Panc1 (cell line): ENCODE measurements at regions not wholly inside any gene's neighbourhood (a gene's known extent, or its start where the extent isn't known, plus 50 kb on each side); places are given as distances from the start of the nearest gene placed in this dataset.

Source experiments
- ATAC-seq: fragments of 200-7000 bp; cut with Tn5 transposase; 2 replicates; pipeline ENCODE4 v1.9.1; 2020; ENCODE audit warnings: mild to moderate bottlenecking, moderate library complexity
- BruUV-seq: library from RNA; stranded (reverse); fragments of 400-500 nt; replicated peaks from 2 replicates; lab custom pipeline; 2021; lab: Mats Ljungman, UMichigan
- CTCF ChIA-PET: fragments of 300-600 bp; sonication (Branson Sonifier 250); formaldehyde crosslinking; loops from one replicate; lab custom pipeline; 2022; ENCODE audit warnings: antibody characterized with exemption; lab: Charles Lee
- POLR2A ChIA-PET: fragments of 300-600 bp; sonication (Branson Sonifier 250); formaldehyde crosslinking; loops from one replicate; lab custom pipeline; 2022; ENCODE audit warnings: antibody characterized with exemption; lab: Charles Lee
- DNase-seq: peaks from one replicate; pipeline ENCODE4 v3.0.0-alpha.2; 2010; ENCODE audit warnings: low read depth, low spot score
- H3K27ac ChIP-seq: 2 replicates; pipeline ENCODE4 v1.5.1; 2011; ENCODE audit warnings: mild to moderate bottlenecking, low read length, inconsistent platforms
- H3K27me3 ChIP-seq: fragments of 200-500 bp; sonication (Bioruptor generic); 2 replicates; pipeline ENCODE4 v1.6.0; 2014; ENCODE audit warnings: low read length, inconsistent platforms; ENCODE audit not compliant: control insufficient read depth, insufficient read depth
- H3K36me3 ChIP-seq: fragments of 200-500 bp; sonication (Bioruptor generic); 2 replicates; pipeline ENCODE4 v1.5.1; 2014; ENCODE audit warnings: inconsistent platforms, mild to moderate bottlenecking, low read length, moderate library complexity; ENCODE audit not compliant: control insufficient read depth, insufficient read depth
- H3K4me1 ChIP-seq: 2 replicates; pipeline ENCODE4 v1.5.1; 2011; ENCODE audit warnings: inconsistent platforms, mild to moderate bottlenecking, low read length, moderate library complexity; ENCODE audit not compliant: control insufficient read depth, insufficient read depth
- H3K4me3 ChIP-seq, 2 experiments: 2 replicates each; pipeline ENCODE4 v1.5.1; 2011 to 2012; ENCODE audit warnings: low read depth in 2 of 2, low read length in 2 of 2, mild to moderate bottlenecking in 2 of 2, inconsistent platforms in 1 of 2, moderate library complexity in 1 of 2
- H3K9me3 ChIP-seq: fragments of 200-500 bp; sonication (Bioruptor generic); 2 replicates; pipeline ENCODE4 v1.5.1; 2014; ENCODE audit warnings: low read depth, mild to moderate bottlenecking, inconsistent platforms, low read length, moderate library complexity; ENCODE audit not compliant: control insufficient read depth, insufficient read depth
- CTCF ChIP-seq: fragments of 450-650 bp; IDR thresholded peaks from 2 replicates; pipeline ENCODE4 v1.5.1; 2017; ENCODE audit warnings: mild to moderate bottlenecking
- POLR2AphosphoS5 ChIP-seq: IDR thresholded peaks from 2 replicates; pipeline ENCODE4 v1.6.1; 2012; ENCODE audit warnings: mild to moderate bottlenecking, low read depth, low read length, moderate library complexity
- REST ChIP-seq, 2 experiments: IDR thresholded peaks; 2 replicates each; pipeline ENCODE4 v1.6.1; 2011 to 2012; ENCODE audit warnings: low read depth in 2 of 2, control low read depth in 1 of 2, low read length in 1 of 2, mild to moderate bottlenecking in 1 of 2, moderate library complexity in 1 of 2; ENCODE audit not compliant: insufficient read depth in 1 of 2
- SIN3A ChIP-seq: IDR thresholded peaks from 2 replicates; pipeline ENCODE4 v1.6.1; 2012; ENCODE audit warnings: low read depth, mild to moderate bottlenecking, low read length, moderate library complexity, borderline replicate concordance; ENCODE audit not compliant: insufficient read depth
- TCF7L2 ChIP-seq: IDR thresholded peaks from 2 replicates; pipeline ENCODE4 v1.6.1; 2011; ENCODE audit warnings: mild to moderate bottlenecking, low read depth, low read length, inconsistent platforms
- in situ Hi-C: cut with HindIII; loops from 2 replicates; pipeline ENCODE4 v1.10.0; 2016; ENCODE audit warnings: low sequenced_read_pairs, low pct_unique_long_range_greater_than_20kb
- intact Hi-C: fragments of 100-400 bp; cut with micrococcal nuclease; formaldehyde crosslinking; loops from one replicate; pipeline ENCODE4 v1.10.0; 2022; ENCODE audit not compliant: unreplicated experiment

DNA sequence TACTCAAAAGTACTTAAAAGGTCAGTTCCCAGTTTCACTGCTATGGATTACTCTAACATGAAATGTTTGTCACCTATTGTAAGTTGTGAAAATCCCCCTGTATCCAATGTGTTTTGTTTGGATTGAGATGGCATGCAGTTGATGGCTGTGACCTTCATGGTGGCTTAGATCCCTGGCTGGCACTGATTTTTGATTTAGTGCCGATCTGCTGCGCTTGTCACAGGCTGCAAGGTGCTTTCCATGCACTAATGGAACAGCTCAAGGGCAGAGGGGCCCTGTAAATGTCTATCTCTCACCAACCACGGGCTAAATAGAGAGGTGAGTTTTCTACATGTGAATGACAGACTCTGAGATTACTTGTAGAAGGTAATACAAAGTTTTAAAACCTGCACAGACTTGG is 69.8 kb upstream of the WDR41 start:
- Histone ChIP-seq H3K4me1 (no peaks in the 10 kb centered on the region), H3K9me3 (no peaks in the 10 kb centered on the region), H3K27me3 (peaks cover 12% of the 10 kb centered on the region; the same call in 1 of the 2 replicates), H3K36me3 (no peaks in the 10 kb centered on the region), H3K27ac (no peak overlapping the region), H3K4me3 (no peak overlapping the region)
- ATAC-seq, result no peak
- CTCF ChIA-PET, result no interaction called here
- TF ChIP-seq POLR2AphosphoS5 (no peak), TCF7L2 (no peak), SIN3A (no peak), REST (IDR thresholded peaks at IDR 0.05; ENCODE audit: insufficient read depth in 1 of 2, low read depth in 2 of 2, low read length in 1 of 2) (no peak), CTCF (no peak)
- BruUV-seq, result no TSS peak
- intact Hi-C loops, result loop anchor here (5.0 kb wide), 1 partner anchor 445 kb away; no protein-coding TSS in a partner anchor
- POLR2A ChIA-PET, result interaction anchor here (0.5 kb wide), 1 partner anchor 253 kb away, joined by 3 read pairs; no protein-coding TSS in a partner anchor
- no peak for DNase-seq
- in situ Hi-C loops, result no loop called here

DNA sequence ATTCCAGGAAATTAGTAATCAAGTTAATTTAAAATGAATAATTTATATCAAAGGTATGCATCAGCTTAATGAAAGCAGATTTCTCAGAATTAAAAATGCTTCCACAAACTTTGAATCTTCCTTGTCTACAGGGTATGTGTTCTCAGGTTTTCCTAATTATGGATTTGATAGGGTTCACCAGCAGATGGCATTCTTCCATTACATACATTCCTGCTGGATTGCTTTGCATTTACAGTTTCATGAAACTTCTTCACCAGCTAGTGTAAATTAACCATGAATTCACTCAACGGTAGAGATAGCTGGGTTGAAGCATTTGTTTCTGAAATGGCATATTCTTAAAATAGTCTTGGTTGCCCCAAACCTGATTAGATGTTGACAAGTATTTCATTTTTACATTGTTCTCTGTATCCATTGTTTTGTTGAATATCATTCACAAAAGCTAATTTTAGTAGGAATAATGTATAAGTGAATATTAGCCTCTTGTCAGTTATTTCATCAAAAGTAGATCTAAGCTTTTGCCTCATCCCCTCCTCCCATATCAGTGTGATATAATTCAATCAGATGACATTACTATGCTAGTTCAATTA is 68.7 kb upstream of the WDR41 start:
- Histone ChIP-seq H3K4me1 (no peaks in the 10 kb centered on the region), H3K27ac (no peak overlapping the region), H3K27me3 (peaks cover 10% of the 10 kb centered on the region; the same call in 1 of the 2 replicates), H3K4me3 (no peak overlapping the region), H3K36me3 (no peaks in the 10 kb centered on the region), H3K9me3 (no peaks in the 10 kb centered on the region)
- POLR2A ChIA-PET, result no interaction called here
- intact Hi-C loops, result loop anchor here (5.0 kb wide), 1 partner anchor 447 kb away; no protein-coding TSS in a partner anchor
- peak; percentile 38 for DNase-seq
- CTCF ChIA-PET, result interaction anchor here (0.6 kb wide), 1 partner anchor 425 kb away, joined by 7 read pairs; no protein-coding TSS in a partner anchor
- 0 out of 2 replicates have a peak, but pooled peaks have one; percentile 63 for ATAC-seq
- BruUV-seq, result no TSS peak
- TF ChIP-seq CTCF, result peak; percentile 65; the same call in 1 of the 2 replicates
- TF ChIP-seq POLR2AphosphoS5, result no peak
- in situ Hi-C loops, result no loop called here
